Sigmoid colon (tissue), 6 donors: ENCODE measurements at regions not wholly inside any gene's neighbourhood (a gene's known extent, or its start where the extent isn't known, plus 50 kb on each side); places are given as distances from the start of the nearest gene placed in this dataset.

Source experiments
- DNase-seq: peaks from one replicate; pipeline ENCODE4 v3.0.0-alpha.2; 2019
- H3K27ac ChIP-seq, 4 donors: fragments of 200-600 bp; sonication (generic); one replicate each; pipeline ENCODE4 v1.5.1; 2016 to 2019; ENCODE audit warnings: mild to moderate bottlenecking in 1 of 4
- H3K27me3 ChIP-seq, 3 donors: fragments of 200-600 bp; sonication (generic); one replicate each; pipeline ENCODE4 v1.5.1; 2019; ENCODE audit warnings: mild to moderate bottlenecking in 1 of 3
- H3K36me3 ChIP-seq, 4 donors: fragments of 200-600 bp; sonication (generic); one replicate each; pipeline ENCODE4 v1.5.1; 2016 to 2019
- H3K4me1 ChIP-seq, 4 donors: fragments of 200-600 bp; sonication (generic); one replicate each; pipeline ENCODE4 v1.5.1; 2017 to 2019
- H3K4me3 ChIP-seq, 4 donors: fragments of 200-600 bp; sonication (generic); one replicate each; pipeline ENCODE4 v1.5.1; 2017 to 2019; ENCODE audit warnings: mild to moderate bottlenecking in 2 of 4, moderate library complexity in 1 of 4
- H3K9me3 ChIP-seq, 4 donors: fragments of 200-600 bp in 3 of 4; sonication (generic) in 3 of 4; one replicate each; pipeline versions ENCODE4 v1.5.1 to v1.6.1; 2013 to 2019
- EP300 ChIP-seq, 4 donors: sonication (generic); formaldehyde crosslinking; IDR thresholded peaks; one replicate each; pipeline ENCODE4 v1.6.1; 2017; ENCODE audit warnings: antibody characterized with exemption in 4 of 4
- POLR2A ChIP-seq, 2 donors: fragments of 450-650 bp; IDR thresholded peaks; one replicate each; pipeline ENCODE4 v1.6.1; 2016; ENCODE audit warnings: antibody characterized with exemption in 2 of 2, mild to moderate bottlenecking in 2 of 2, moderate library complexity in 2 of 2
- POLR2AphosphoS5 ChIP-seq, 4 donors: sonication (generic); formaldehyde crosslinking; IDR thresholded peaks; one replicate each; pipeline ENCODE4 v1.6.1; 2017; ENCODE audit warnings: antibody characterized with exemption in 4 of 4
- WGBS, 2 donors: extraction: QIAGEN DNeasy Blood & Tissue Kit; methylation state at CpG; one replicate each; pipeline ENCODE4 v1.1.7; 2013; 5-methylcytosine and 5-hydroxymethylcytosine counted together
- intact Hi-C: fragments of 100-400 bp; cut with DNase I; formaldehyde crosslinking; loops from one replicate; pipeline ENCODE4 v1.15.1; 2023
- TF ChIP-seq, protein P1 (sequence below), 4 experiments: fragments of 450-650 bp in 3 of 4; fragments of 200-600 bp in 1 of 4; IDR thresholded peaks; one replicate each; pipeline ENCODE4 v1.5.1; 2016 to 2019; ENCODE audit warnings: antibody characterized with exemption in 4 of 4, mild to moderate bottlenecking in 3 of 4, moderate library complexity in 2 of 4
- donor health status: healthy with polysubstance abuse.
- donor health status: healthy.

DNA sequence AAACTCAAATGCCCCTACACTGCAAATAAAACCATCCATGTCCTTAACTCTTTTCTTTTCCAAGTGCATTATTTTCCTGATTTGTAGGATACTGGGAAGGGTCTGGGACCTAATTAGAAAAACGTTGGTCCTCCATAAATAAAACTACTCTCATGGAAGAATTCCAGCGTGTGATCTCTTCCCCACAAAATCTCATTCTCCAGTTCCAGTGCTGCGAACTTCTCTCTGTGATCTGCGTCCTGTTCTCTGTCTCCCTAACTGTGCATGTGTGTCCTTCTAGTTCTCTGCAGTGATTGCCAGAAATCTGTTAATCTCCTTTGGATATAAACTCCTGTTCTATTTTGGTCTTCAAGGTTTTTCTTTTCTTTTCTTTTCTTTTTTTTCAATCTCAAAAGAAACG is 148.1 kb downstream of the BBOX1 start:
- Histone ChIP-seq H3K4me3 (no peak overlapping the region), H3K27ac (no peak overlapping the region), H3K4me1 (peaks cover 0 to 30% (median 14%) of the 10 kb centered on the region in 4 donors), H3K27me3 (no peaks in the 10 kb centered on the region), H3K9me3 (no peaks in the 10 kb centered on the region), H3K36me3 (no peaks in the 10 kb centered on the region)
- WGBS, 2 donors, result 50 to 57% methylated on average over 5 of the region's 5 CpGs
- no peak for DNase-seq
- no peak for TF ChIP-seq EP300 (IDR thresholded peaks at IDR 0.05)
- TF ChIP-seq, protein P1, sequence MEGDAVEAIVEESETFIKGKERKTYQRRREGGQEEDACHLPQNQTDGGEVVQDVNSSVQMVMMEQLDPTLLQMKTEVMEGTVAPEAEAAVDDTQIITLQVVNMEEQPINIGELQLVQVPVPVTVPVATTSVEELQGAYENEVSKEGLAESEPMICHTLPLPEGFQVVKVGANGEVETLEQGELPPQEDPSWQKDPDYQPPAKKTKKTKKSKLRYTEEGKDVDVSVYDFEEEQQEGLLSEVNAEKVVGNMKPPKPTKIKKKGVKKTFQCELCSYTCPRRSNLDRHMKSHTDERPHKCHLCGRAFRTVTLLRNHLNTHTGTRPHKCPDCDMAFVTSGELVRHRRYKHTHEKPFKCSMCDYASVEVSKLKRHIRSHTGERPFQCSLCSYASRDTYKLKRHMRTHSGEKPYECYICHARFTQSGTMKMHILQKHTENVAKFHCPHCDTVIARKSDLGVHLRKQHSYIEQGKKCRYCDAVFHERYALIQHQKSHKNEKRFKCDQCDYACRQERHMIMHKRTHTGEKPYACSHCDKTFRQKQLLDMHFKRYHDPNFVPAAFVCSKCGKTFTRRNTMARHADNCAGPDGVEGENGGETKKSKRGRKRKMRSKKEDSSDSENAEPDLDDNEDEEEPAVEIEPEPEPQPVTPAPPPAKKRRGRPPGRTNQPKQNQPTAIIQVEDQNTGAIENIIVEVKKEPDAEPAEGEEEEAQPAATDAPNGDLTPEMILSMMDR (IDR thresholded peaks at IDR 0.05), result no peak
- no peak for TF ChIP-seq POLR2AphosphoS5 (IDR thresholded peaks at IDR 0.05)
- no peak for TF ChIP-seq POLR2A (IDR thresholded peaks at IDR 0.05)
- intact Hi-C loops, result no loop called here

DNA sequence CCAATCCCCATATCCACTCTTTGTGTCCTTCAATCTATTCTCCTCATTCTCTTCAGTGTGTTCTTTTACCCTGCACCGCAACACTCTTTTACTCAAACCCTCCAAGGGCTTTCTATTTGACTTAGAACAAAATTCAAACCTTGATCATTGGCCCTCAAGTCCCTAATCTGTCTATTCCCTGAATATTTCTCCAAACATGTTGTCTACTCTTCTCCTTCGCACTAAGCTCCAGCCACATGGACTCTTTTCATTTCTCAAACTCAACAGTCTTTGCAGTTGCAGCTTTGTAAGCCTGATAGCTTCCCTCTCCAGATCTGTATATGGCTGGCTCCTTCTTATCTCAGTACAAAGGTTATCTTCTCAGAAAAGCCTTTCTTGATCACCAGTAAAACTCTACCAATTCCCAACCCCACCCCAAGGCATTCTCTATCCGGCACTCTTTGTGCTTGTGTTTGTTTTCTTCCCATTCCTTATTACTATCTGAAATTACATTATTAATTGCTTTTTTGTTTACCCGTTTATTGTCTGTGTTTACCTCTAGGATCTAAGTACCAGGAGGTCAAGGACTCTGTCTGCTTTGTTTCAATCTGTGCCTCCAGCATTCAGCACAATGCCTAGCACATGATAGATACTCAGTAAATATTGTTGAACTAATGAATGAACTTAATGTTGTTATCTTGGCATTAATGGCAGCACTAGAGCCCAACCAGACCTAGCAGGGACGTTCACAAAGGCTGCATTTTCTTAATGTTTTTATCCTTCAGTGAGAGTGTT is 147.4 kb downstream of the BBOX1 start:
- peaks cover 0 to 30% (median 14%) of the 10 kb centered on the region in 4 donors for H3K4me1 ChIP-seq
- 19 to 51% methylated on average over 5 of the region's 5 CpGs for WGBS, 2 donors
- H3K9me3 ChIP-seq, result no peaks in the 10 kb centered on the region
- DNase-seq, result no peak
- TF ChIP-seq, protein P1 (IDR thresholded peaks at IDR 0.05), result no peak
- TF ChIP-seq POLR2A (IDR thresholded peaks at IDR 0.05) (no peak), EP300 (IDR thresholded peaks at IDR 0.05) (no peak), POLR2AphosphoS5 (IDR thresholded peaks at IDR 0.05) (no peak)
- H3K4me3 ChIP-seq, result no peak overlapping the region
- H3K27me3 ChIP-seq, result no peaks in the 10 kb centered on the region
- no peak overlapping the region for H3K27ac ChIP-seq
- H3K36me3 ChIP-seq, result no peaks in the 10 kb centered on the region
- intact Hi-C loops, result no loop called here

DNA sequence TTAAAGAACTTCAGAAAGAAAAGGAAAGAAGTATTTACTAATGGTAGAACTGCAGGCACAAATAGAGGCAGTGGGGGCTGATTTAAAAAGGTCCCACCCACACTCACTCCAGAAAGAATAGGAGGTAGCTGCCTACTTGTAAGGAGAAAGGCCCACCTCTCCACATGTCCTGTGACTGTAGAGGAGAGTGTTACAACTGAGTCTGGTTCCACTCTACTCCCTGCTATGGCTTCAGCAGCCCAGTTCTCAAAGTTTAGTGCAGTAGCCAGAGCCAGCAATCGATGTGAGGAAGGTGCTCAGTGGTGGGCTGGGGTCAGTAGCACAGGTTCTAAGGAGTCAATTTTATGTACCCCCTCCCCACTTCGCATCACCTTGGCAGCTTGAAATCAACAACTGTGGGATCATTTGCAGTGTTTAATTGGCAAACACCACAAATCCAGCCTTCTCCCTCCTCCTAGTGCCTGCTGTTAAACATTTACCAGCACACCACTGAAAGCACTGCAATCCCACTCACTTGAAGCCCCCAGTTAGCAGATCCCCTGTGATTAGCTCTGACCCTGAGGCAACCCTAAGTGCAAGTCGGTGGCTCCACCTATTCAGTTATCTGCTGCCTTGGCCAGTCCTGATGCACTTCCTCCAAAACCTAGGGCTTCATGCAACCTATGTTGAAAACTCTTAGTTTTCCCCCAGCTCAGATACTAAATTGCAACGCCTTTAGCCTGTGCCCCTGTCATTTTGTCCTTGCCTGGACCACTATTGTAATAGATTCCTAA is 146.6 kb downstream of the BBOX1 start:
- 17 to 49% methylated on average over 4 of the region's 4 CpGs for WGBS, 2 donors
- intact Hi-C loops, result no loop called here
- no peak overlapping the region for H3K4me3 ChIP-seq
- H3K27ac ChIP-seq, result no peak overlapping the region
- no peaks in the 10 kb centered on the region for H3K27me3 ChIP-seq
- H3K4me1 ChIP-seq, result peaks cover 0 to 30% (median 14%) of the 10 kb centered on the region in 4 donors
- H3K9me3 ChIP-seq, result no peaks in the 10 kb centered on the region
- no peak for TF ChIP-seq EP300 (IDR thresholded peaks at IDR 0.05)
- no peaks in the 10 kb centered on the region for H3K36me3 ChIP-seq
- DNase-seq, result no peak

DNA sequence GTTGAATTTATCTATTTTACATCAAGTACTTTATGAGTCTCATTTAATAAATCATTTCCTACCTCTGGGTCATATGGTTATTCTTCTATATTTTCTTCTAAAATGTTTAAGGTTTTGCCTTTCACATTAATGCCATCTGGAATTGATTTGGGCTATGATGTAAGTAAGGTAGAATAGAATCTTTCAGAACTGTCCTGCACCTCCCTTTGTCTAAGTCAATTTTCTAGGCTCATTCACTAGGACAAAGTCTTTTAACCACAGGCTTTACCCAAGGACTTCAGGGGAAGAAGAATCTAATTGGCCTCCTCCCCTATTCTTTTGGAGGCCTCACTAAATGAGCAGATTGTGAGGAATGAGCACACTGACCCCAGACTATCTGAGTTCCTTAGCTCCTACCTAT is 146.0 kb downstream of the BBOX1 start:
- intact Hi-C loops, result loop anchor here (1.0 kb wide), 1 partner anchor 110 kb away; no protein-coding TSS in a partner anchor

More for the DNA sequence above, 146.0 kb downstream of the BBOX1 start:
- no peaks in the 10 kb centered on the region for H3K9me3 ChIP-seq
- H3K4me1 ChIP-seq, result peaks cover 0 to 30% (median 14%) of the 10 kb centered on the region in 4 donors
- no peak overlapping the region for H3K27ac ChIP-seq
- no peak for TF ChIP-seq POLR2A (IDR thresholded peaks at IDR 0.05)
- no peak for TF ChIP-seq EP300 (IDR thresholded peaks at IDR 0.05)
- no peak for TF ChIP-seq POLR2AphosphoS5 (IDR thresholded peaks at IDR 0.05)
- TF ChIP-seq, protein P1 (IDR thresholded peaks at IDR 0.05), result no peak
- no peaks in the 10 kb centered on the region for H3K27me3 ChIP-seq
- no peak overlapping the region for H3K4me3 ChIP-seq
- H3K36me3 ChIP-seq, result no peaks in the 10 kb centered on the region
- DNase-seq, result no peak
